SK-N-SH (cell line): ENCODE measurements at regions not wholly inside any gene's neighbourhood (a gene's known extent, or its start where the extent isn't known, plus 50 kb on each side); places are given as distances from the start of the nearest gene placed in this dataset.
A peak's percentile ranks its signal among the peaks of the same experiment; 100 is the strongest.
"Not testable (repeated sequence)": the region's sequence is repeated elsewhere in the genome, so short reads cannot be mapped to it uniquely, and the experiment has no call there.

Experiments used
- CTCF ChIA-PET: fragments of 300-600, 350-600 bp; formaldehyde crosslinking; extraction: SDS; loops from one replicate; lab custom pipeline; 2021; lab: Yijun Ruan, JAX
- POLR2A ChIA-PET: fragments of 350-600 bp; sonication (Branson Sonifier 250); formaldehyde crosslinking; extraction: SDS; loops from one replicate; lab custom pipeline; 2020; ENCODE audit warnings: antibody characterized with exemption, inconsistent platforms; lab: Yijun Ruan, JAX
- DNase-seq: peaks from one replicate; pipeline ENCODE4 v3.0.0; 2012
- H2AFZ ChIP-seq: fragments of 200-600 bp; sonication (generic); 2 replicates; pipeline ENCODE4 v1.8.1; 2016; ENCODE audit warnings: antibody characterized with exemption, mild to moderate bottlenecking, low read depth
- H3F3A ChIP-seq: fragments of 200-600 bp; sonication (generic); replicated peaks from 2 replicates; pipeline ENCODE3; 2016; ENCODE audit warnings: antibody characterized with exemption, mild to moderate bottlenecking; ENCODE audit not compliant: insufficient read depth
- H3K27ac ChIP-seq, 2 experiments: fragments of 200-500 bp in 1 of 2; fragments of 200-600 bp in 1 of 2; sonication (Bioruptor generic) in 1 of 2; sonication (generic), shearing (Covaris generic) in 1 of 2; 2 replicates each; pipeline versions ENCODE4 v1.5.1 to v1.6.1; 2014 to 2016; ENCODE audit warnings: low read depth in 2 of 2, inconsistent platforms in 1 of 2, low read length in 1 of 2, mild to moderate bottlenecking in 1 of 2, mixed read lengths in 1 of 2
- H3K27me3 ChIP-seq: fragments of 200-600 bp; sonication (generic), shearing (Covaris generic); 2 replicates; pipeline ENCODE4 v1.6.1; 2016; ENCODE audit warnings: mixed run types; ENCODE audit not compliant: insufficient read depth
- H3K36me3 ChIP-seq, 2 experiments: fragments of 200-500 bp in 1 of 2; fragments of 200-600 bp in 1 of 2; sonication (Bioruptor generic) in 1 of 2; sonication (generic) in 1 of 2; replicated peaks in 1 of 2; 2 replicates each; pipeline versions ENCODE3 to v1.5.1; 2014 to 2016; ENCODE audit warnings: low read length in 1 of 2, mild to moderate bottlenecking in 1 of 2; ENCODE audit not compliant: insufficient read depth in 2 of 2, control insufficient read depth in 1 of 2
- H3K4me1 ChIP-seq, 2 experiments: fragments of 200-500 bp in 1 of 2; fragments of 200-600 bp in 1 of 2; sonication (Bioruptor generic) in 1 of 2; sonication (generic), shearing (Covaris generic) in 1 of 2; 2 replicates each; pipeline versions ENCODE4 v1.5.1 to v1.6.1; 2014 to 2016; ENCODE audit warnings: low read depth in 1 of 2, low read length in 1 of 2, mixed run types in 1 of 2; ENCODE audit not compliant: insufficient read depth in 2 of 2, control insufficient read depth in 1 of 2
- H3K4me2 ChIP-seq: fragments of 200-600 bp; sonication (generic), shearing (Covaris generic); 2 replicates; pipeline ENCODE4 v1.6.1; 2017; ENCODE audit warnings: mixed run types
- H3K4me3 ChIP-seq, 2 experiments: fragments of 200-500 bp in 1 of 2; fragments of 200-600 bp in 1 of 2; sonication (Bioruptor generic) in 1 of 2; sonication (generic), shearing (Covaris generic) in 1 of 2; 2 replicates each; pipeline versions ENCODE4 v1.5.1 to v1.8.1; 2014 to 2016; ENCODE audit warnings: low read depth in 2 of 2, inconsistent platforms in 1 of 2, low read length in 1 of 2, mild to moderate bottlenecking in 1 of 2, mixed read lengths in 1 of 2, moderate library complexity in 1 of 2
- H3K79me2 ChIP-seq: fragments of 200-600 bp; sonication (generic); 2 replicates; pipeline ENCODE4 v1.8.1; 2017; ENCODE audit warnings: mild to moderate bottlenecking; ENCODE audit not compliant: insufficient read depth
- H3K9ac ChIP-seq: fragments of 200-600 bp; sonication (generic); 2 replicates; pipeline ENCODE4 v1.6.1; 2017; ENCODE audit warnings: mixed run types
- H3K9me2 ChIP-seq: fragments of 200-600 bp; sonication (generic); 2 replicates; pipeline ENCODE4 v1.6.1; 2017; ENCODE audit warnings: mixed run types
- H3K9me3 ChIP-seq: fragments of 200-600 bp; sonication (generic); 2 replicates; pipeline ENCODE4 v1.6.1; 2017; ENCODE audit warnings: mixed run types, mild to moderate bottlenecking, moderate library complexity
- H4K20me1 ChIP-seq: fragments of 200-600 bp; sonication (generic); 2 replicates; pipeline ENCODE4 v1.6.1; 2017; ENCODE audit warnings: mild to moderate bottlenecking, mixed run types; ENCODE audit not compliant: insufficient read depth
- EP300 ChIP-seq, 2 experiments: IDR thresholded peaks; 2 replicates each; pipeline versions ENCODE4 v1.4.0 to v1.6.1; 2012; ENCODE audit warnings: borderline replicate concordance in 1 of 2, low read depth in 1 of 2, low read length in 1 of 2
- GATA2 ChIP-seq: sonication (generic); formaldehyde crosslinking; IDR thresholded peaks from 2 replicates; pipeline ENCODE4 v1.5.0; 2020; ENCODE audit warnings: mild to moderate bottlenecking, missing genetic modification reagents
- MXI1 ChIP-seq: IDR thresholded peaks from 2 replicates; pipeline ENCODE4 v1.6.1; 2012; ENCODE audit warnings: mild to moderate bottlenecking, low read depth, low read length, improper control_type of control experiment
- NFIC ChIP-seq: IDR thresholded peaks from 2 replicates; pipeline ENCODE4 v1.4.0; 2012; ENCODE audit warnings: borderline replicate concordance
- PBX3 ChIP-seq: IDR thresholded peaks from 2 replicates; pipeline ENCODE4; 2012
- RAD21 ChIP-seq: IDR thresholded peaks from 2 replicates; pipeline ENCODE4 v1.6.1; 2012; ENCODE audit warnings: mild to moderate bottlenecking, low read length
- WGBS: methylation state at CpG from one replicate; pipeline ENCODE4 v1.1.6; 2017; ENCODE audit warnings: low lambda C conversion rate; 5-methylcytosine and 5-hydroxymethylcytosine counted together

GRCh38 chr11:67840599-67840998 is 163.3 kb downstream of the UNC93B1 start:
- H3K4me3 ChIP-seq, H3K27me3 ChIP-seq, H3K27ac ChIP-seq, H4K20me1 ChIP-seq, CTCF ChIA-PET, H3K79me2 ChIP-seq, H3K9ac ChIP-seq, H3K9me3 ChIP-seq, H3K9me2 ChIP-seq, H2AFZ ChIP-seq, H3F3A ChIP-seq, DNase-seq, POLR2A ChIA-PET, H3K36me3 ChIP-seq, H3K4me2 ChIP-seq, H3K4me1 ChIP-seq: not testable (repeated sequence)
- TF ChIP-seq RAD21, result 0 out of 2 replicates have a peak, but pooled peaks have one; percentile 5
- 53% methylated on average over 7 of the region's 7 CpGs for WGBS

- CTCF ChIA-PET, H2AFZ ChIP-seq, H3K36me3 ChIP-seq, H3K9ac ChIP-seq, H3K79me2 ChIP-seq, POLR2A ChIA-PET, H3K4me3 ChIP-seq, DNase-seq, H4K20me1 ChIP-seq, H3K27me3 ChIP-seq, H3F3A ChIP-seq, H3K27ac ChIP-seq, H3K4me2 ChIP-seq, H3K9me3 ChIP-seq, H3K9me2 ChIP-seq: not testable (repeated sequence)
- H3K4me1 ChIP-seq, result peaks cover 0 to 15% of the 10 kb centered on the region in 2 experiments; a peak in 1 of 4 replicates
- 61% methylated on average over 7 of the region's 7 CpGs for WGBS
Measured at GRCh38 chr11:67830152-67830551, 155.7 kb upstream of the ALDH3B2 start.

GRCh38 chr11:67826951-67827296 is 152.5 kb upstream of the ALDH3B2 start:
- ChIA-PET POLR2A (interaction anchor here (0.6 kb wide), 1 partner anchor 20 kb away, joined by 3 read pairs; no protein-coding TSS in a partner anchor), CTCF (interaction anchor here (1.1 to 1.9 kb wide), 2 partner anchors 21 to 129 kb away, joined by 3 to 5 read pairs; no protein-coding TSS in a partner anchor)
- peak overlapping the region in 1 of 2 experiments; percentile 89; a peak in 2 of 4 replicates for H3K27ac ChIP-seq
- not testable (repeated sequence) for H3K4me2 ChIP-seq, H3K79me2 ChIP-seq, H4K20me1 ChIP-seq, H3F3A ChIP-seq, H3K27me3 ChIP-seq, H3K36me3 ChIP-seq, H3K9me2 ChIP-seq, DNase-seq, H3K9ac ChIP-seq, H3K4me3 ChIP-seq, H2AFZ ChIP-seq, H3K9me3 ChIP-seq
- peaks cover 0 to 15% of the 10 kb centered on the region in 2 experiments; a peak in 1 of 4 replicates for H3K4me1 ChIP-seq
- 18% methylated on average over 4 of the region's 4 CpGs for WGBS

- not testable (repeated sequence) for H3K9me3 ChIP-seq, H3K27me3 ChIP-seq, H3K9me2 ChIP-seq, H3K4me3 ChIP-seq, H2AFZ ChIP-seq, H3K9ac ChIP-seq, H3F3A ChIP-seq, H4K20me1 ChIP-seq, H3K36me3 ChIP-seq, H3K79me2 ChIP-seq
- peak; percentile 74 for TF ChIP-seq GATA2 (CRISPR knock-in tag)
- peak; percentile 38 for TF ChIP-seq RAD21
- TF ChIP-seq EP300 (IDR thresholded peaks at IDR 0.05; ENCODE audit: borderline replicate concordance in 1 of 2, low read depth in 1 of 2, low read length in 1 of 2), result 0 out of 4 replicates have a peak, but pooled peaks of 1 of the 2 experiments have one; percentile 24
- peak; percentile 38; the same call in 1 of the 2 replicates for TF ChIP-seq MXI1
- TF ChIP-seq NFIC, result 0 out of 2 replicates have a peak, but pooled peaks have one; percentile 10
- 0 out of 2 replicates have a peak, but pooled peaks have one; percentile 8 for TF ChIP-seq PBX3
- 6% methylated on average over 21 of the region's 25 CpGs for WGBS
- peaks cover 0 to 15% of the 10 kb centered on the region in 2 experiments; a peak in 1 of 4 replicates for H3K4me1 ChIP-seq
- ChIA-PET CTCF (interaction anchor here (1.1 to 1.9 kb wide), 2 partner anchors 20 to 129 kb away, joined by 3 to 5 read pairs; no protein-coding TSS in a partner anchor), POLR2A (interaction anchor here (0.6 kb wide), 1 partner anchor 20 kb away, joined by 3 read pairs; no protein-coding TSS in a partner anchor)
- DNase-seq, result peak; percentile 73
- peak overlapping the region; percentile 33; the same call in 1 of the 2 replicates for H3K4me2 ChIP-seq
- peak overlapping the region in 1 of 2 experiments; percentile 96; a peak in 2 of 4 replicates for H3K27ac ChIP-seq
Measured at GRCh38 chr11:67826028-67826950, 151.9 kb upstream of the ALDH3B2 start.

GRCh38 chr11:67824861-67825260 is 150.4 kb upstream of the ALDH3B2 start:
- CTCF ChIA-PET, H3K9ac ChIP-seq, H3K27ac ChIP-seq, H3K9me3 ChIP-seq, H3K79me2 ChIP-seq, H3K4me2 ChIP-seq, H3F3A ChIP-seq, POLR2A ChIA-PET, H4K20me1 ChIP-seq, H3K36me3 ChIP-seq, H3K4me3 ChIP-seq, DNase-seq, H3K27me3 ChIP-seq, H3K9me2 ChIP-seq, H2AFZ ChIP-seq: not testable (repeated sequence)
- WGBS, result 69% methylated on average over 2 of the region's 3 CpGs
- H3K4me1 ChIP-seq, result peaks cover 0 to 15% of the 10 kb centered on the region in 2 experiments; a peak in 1 of 4 replicates
